ENCODE measurements at regions not wholly inside any gene's neighbourhood (a gene's known extent, or its start where the extent isn't known, plus 50 kb on each side); places are given as distances from the start of the nearest gene placed in this dataset.
"Not testable (repeated sequence)": the region's sequence is repeated elsewhere in the genome, so short reads cannot be mapped to it uniquely, and the experiment has no call there.

GRCh38 chr3:191135175-191135574 lies 63.9 kb upstream of the OSTN start:
- TF ChIP-seq, protein P1, sequence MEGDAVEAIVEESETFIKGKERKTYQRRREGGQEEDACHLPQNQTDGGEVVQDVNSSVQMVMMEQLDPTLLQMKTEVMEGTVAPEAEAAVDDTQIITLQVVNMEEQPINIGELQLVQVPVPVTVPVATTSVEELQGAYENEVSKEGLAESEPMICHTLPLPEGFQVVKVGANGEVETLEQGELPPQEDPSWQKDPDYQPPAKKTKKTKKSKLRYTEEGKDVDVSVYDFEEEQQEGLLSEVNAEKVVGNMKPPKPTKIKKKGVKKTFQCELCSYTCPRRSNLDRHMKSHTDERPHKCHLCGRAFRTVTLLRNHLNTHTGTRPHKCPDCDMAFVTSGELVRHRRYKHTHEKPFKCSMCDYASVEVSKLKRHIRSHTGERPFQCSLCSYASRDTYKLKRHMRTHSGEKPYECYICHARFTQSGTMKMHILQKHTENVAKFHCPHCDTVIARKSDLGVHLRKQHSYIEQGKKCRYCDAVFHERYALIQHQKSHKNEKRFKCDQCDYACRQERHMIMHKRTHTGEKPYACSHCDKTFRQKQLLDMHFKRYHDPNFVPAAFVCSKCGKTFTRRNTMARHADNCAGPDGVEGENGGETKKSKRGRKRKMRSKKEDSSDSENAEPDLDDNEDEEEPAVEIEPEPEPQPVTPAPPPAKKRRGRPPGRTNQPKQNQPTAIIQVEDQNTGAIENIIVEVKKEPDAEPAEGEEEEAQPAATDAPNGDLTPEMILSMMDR (IDR thresholded peaks at IDR 0.05; ENCODE audit: low read depth, low read length), result no peak
- no peak for DNase-seq (ENCODE audit: low read depth in 2 of 2)
- H3K4me3 ChIP-seq (replicated peaks in 1 of 2; ENCODE audit: low read depth in 2 of 2, low read length in 2 of 2), result no peak overlapping the region

DNA sequence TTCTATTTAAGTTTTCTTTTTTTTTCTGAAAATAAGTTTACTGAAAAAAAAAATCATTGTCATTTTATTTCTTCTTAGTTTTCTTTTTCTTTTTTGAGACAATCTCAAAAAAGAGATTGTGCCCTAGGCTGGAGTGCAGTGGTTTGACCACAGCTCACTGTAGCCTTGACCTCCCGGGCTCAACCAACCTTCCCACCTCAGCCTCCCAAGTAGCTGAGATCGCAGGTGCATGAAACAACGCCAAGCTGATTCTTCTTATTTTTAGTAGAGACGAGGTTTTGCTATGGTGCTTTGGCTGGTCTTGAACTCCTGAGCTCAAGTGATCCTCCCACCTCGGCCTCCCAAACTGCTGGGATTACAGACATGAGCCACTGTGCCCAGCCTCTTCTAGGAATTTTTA lies 65.7 kb upstream of the OSTN start:
- DNase-seq (ENCODE audit: low read depth in 2 of 2), result no peak
- TF ChIP-seq, protein P1 (IDR thresholded peaks at IDR 0.05; ENCODE audit: low read depth, low read length), result no peak
- no peak overlapping the region for H3K4me3 ChIP-seq (replicated peaks in 1 of 2; ENCODE audit: low read depth in 2 of 2, low read length in 2 of 2)

- DNase-seq (ENCODE audit: low read depth in 2 of 2), result no peak
- TF ChIP-seq, protein P1 (IDR thresholded peaks at IDR 0.05; ENCODE audit: low read depth, low read length), result no peak
- H3K4me3 ChIP-seq (replicated peaks in 1 of 2; ENCODE audit: low read depth in 2 of 2, low read length in 2 of 2), result no peak overlapping the region
These were observed 67.7 kb upstream of the OSTN start for GRCh38 chr3:191131305-191131704.

- not testable (repeated sequence) for H3K4me3 ChIP-seq (replicated peaks in 1 of 2; ENCODE audit: low read depth in 2 of 2, low read length in 2 of 2); DNase-seq (ENCODE audit: low read depth in 2 of 2)
These were observed 74.2 kb upstream of the OSTN start for GRCh38 chr3:191124891-191125290.

DNA sequence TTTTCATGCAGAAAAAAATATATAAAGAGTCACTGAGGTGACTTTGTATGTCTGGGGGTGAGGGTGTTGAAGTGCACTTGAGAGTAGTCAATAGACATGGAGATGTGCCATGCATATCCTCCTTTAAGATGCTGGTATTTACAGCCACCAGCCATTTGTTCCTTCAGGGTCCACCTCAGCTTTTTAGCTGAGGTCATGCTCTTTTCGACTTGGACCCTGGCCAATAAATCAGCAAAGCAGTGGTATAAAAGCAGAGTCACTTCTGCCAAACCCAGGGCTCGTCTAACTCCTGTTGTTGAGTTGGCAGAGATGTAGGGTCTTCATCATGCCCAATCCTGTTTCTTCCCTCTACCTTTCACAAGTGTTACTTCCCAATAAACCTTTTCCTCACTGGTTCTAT lies 75.1 kb upstream of the OSTN start:
- TF ChIP-seq, protein P1 (IDR thresholded peaks at IDR 0.05; ENCODE audit: low read depth, low read length), result no peak
- H3K4me3 ChIP-seq (replicated peaks in 1 of 2; ENCODE audit: low read depth in 2 of 2, low read length in 2 of 2), result no peak overlapping the region
- DNase-seq (ENCODE audit: low read depth in 2 of 2), result no peak

GRCh38 chr3:191123231-191123630 lies 75.8 kb upstream of the OSTN start:
- DNase-seq (ENCODE audit: low read depth in 2 of 2), result no peak
- no peak overlapping the region for H3K4me3 ChIP-seq (replicated peaks in 1 of 2; ENCODE audit: low read depth in 2 of 2, low read length in 2 of 2)
- TF ChIP-seq, protein P1 (IDR thresholded peaks at IDR 0.05; ENCODE audit: low read depth, low read length), result no peak

DNA sequence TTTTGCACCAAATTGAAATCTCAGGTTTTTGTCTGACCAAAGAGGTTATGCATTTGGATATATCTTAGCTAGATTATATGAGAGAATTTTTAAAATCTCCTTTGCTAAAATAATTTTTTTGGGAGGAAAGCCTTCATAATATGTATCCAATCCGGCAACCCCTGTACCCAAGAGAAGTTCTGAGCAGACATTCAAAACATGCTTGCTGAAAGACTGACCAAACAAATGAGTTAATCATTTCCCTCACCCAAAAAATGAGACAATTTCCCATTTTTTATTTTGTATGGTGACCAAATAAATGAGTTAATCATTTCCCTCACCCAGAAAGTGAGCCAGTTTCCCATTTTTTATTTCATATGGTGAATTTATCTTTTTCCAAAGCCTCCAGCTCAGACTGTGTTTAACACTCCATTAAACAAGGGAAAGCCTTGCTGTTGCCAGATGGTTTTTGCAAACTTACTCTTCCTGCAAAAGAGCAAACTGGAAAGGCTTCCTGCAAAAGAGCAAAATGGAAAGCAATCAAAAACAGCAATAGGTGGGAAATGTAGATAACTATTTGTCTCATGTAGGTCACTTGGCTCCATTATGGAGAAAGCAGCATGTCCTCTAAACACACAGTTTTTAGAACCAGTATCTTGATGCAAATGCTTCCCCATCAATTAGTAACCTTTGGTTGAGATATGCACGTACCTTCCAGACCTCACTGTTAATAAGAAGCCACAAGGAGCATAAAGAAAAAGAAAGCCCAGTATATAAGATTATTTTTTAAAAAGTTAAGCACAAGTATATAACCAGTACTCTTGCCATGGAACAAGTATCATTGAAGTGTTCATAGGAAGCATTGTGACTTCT lies 78.4 kb upstream of the OSTN start:
- no peak for DNase-seq (ENCODE audit: low read depth in 2 of 2)
- TF ChIP-seq, protein P1 (IDR thresholded peaks at IDR 0.05; ENCODE audit: low read depth, low read length), result no peak
- no peak overlapping the region for H3K4me3 ChIP-seq (replicated peaks in 1 of 2; ENCODE audit: low read depth in 2 of 2, low read length in 2 of 2)
